ENCODE measurements at regions not wholly inside any gene's neighbourhood (a gene's known extent, or its start where the extent isn't known, plus 50 kb on each side); places are given as distances from the start of the nearest gene placed in this dataset.

- no peak for TF ChIP-seq CTCF (IDR thresholded peaks at IDR 0.05; ENCODE audit: low read depth, low read length)
Observed at GRCh38 chr12:77163074-77164038, 98.0 kb upstream of the E2F7 start.

GRCh38 chr12:77161944-77162343 lies 96.6 kb upstream of the E2F7 start:
- no peak overlapping the region for H3K4me3 ChIP-seq (ENCODE audit: low read depth, low read length)
- TF ChIP-seq CTCF (IDR thresholded peaks at IDR 0.05; ENCODE audit: low read depth, low read length) = no peak

More at GRCh38 chr12:77163074-77164038, 98.0 kb upstream of the E2F7 start:
- H3K4me3 ChIP-seq (ENCODE audit: low read depth, low read length) = no peak overlapping the region

GRCh38 chr12:77160931-77161330 lies 95.6 kb upstream of the E2F7 start:
- no peak overlapping the region for H3K4me3 ChIP-seq (ENCODE audit: low read depth, low read length)
- no peak for TF ChIP-seq CTCF (IDR thresholded peaks at IDR 0.05; ENCODE audit: low read depth, low read length)

GRCh38 chr12:77153706-77154105 lies 88.3 kb upstream of the E2F7 start:
- no peak for TF ChIP-seq CTCF (IDR thresholded peaks at IDR 0.05; ENCODE audit: low read depth, low read length)

GRCh38 chr12:77152623-77153193 lies 87.3 kb upstream of the E2F7 start:
- TF ChIP-seq CTCF (IDR thresholded peaks at IDR 0.05; ENCODE audit: low read depth, low read length) = peak; percentile 40; the same call in 1 of the 2 replicates
- H3K4me3 ChIP-seq (ENCODE audit: low read depth, low read length) = no peak overlapping the region

More at GRCh38 chr12:77153706-77154105, 88.3 kb upstream of the E2F7 start:
- H3K4me3 ChIP-seq (ENCODE audit: low read depth, low read length) = no peak overlapping the region

GRCh38 chr12:77151030-77151429 lies 85.7 kb upstream of the E2F7 start:
- TF ChIP-seq CTCF (IDR thresholded peaks at IDR 0.05; ENCODE audit: low read depth, low read length) = no peak

GRCh38 chr12:77133566-77133965 lies 68.2 kb upstream of the E2F7 start:
- TF ChIP-seq CTCF (IDR thresholded peaks at IDR 0.05; ENCODE audit: low read depth, low read length) = no peak

More at GRCh38 chr12:77151030-77151429, 85.7 kb upstream of the E2F7 start:
- no peak overlapping the region for H3K4me3 ChIP-seq (ENCODE audit: low read depth, low read length)

More at GRCh38 chr12:77133566-77133965, 68.2 kb upstream of the E2F7 start:
- no peak overlapping the region for H3K4me3 ChIP-seq (ENCODE audit: low read depth, low read length)
